ENCODE measurements at regions not wholly inside any gene's neighbourhood (a gene's known extent, or its start where the extent isn't known, plus 50 kb on each side); places are given as distances from the start of the nearest gene placed in this dataset.

DNA sequence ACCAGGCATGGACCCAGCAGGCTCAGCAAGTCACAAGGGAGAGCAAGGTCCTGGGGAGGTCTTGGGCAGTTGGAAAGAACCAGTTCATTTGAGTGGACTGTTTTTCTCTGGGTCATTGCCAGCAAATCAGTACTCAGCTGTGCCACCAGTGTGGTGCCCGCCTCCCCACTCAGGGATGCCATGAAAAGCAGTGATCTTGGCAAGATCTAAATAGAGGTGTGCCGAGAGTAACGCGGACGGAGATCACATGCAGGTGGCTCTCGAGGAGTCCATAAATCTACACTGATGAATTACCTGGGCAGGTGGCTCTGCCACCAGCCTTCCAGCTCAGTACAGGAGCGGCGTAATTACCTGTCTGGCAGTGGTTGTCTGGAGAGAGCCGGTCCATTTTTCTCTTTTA lies 642.2 kb downstream of the PTPRU start:
- TF ChIP-seq, protein P1, sequence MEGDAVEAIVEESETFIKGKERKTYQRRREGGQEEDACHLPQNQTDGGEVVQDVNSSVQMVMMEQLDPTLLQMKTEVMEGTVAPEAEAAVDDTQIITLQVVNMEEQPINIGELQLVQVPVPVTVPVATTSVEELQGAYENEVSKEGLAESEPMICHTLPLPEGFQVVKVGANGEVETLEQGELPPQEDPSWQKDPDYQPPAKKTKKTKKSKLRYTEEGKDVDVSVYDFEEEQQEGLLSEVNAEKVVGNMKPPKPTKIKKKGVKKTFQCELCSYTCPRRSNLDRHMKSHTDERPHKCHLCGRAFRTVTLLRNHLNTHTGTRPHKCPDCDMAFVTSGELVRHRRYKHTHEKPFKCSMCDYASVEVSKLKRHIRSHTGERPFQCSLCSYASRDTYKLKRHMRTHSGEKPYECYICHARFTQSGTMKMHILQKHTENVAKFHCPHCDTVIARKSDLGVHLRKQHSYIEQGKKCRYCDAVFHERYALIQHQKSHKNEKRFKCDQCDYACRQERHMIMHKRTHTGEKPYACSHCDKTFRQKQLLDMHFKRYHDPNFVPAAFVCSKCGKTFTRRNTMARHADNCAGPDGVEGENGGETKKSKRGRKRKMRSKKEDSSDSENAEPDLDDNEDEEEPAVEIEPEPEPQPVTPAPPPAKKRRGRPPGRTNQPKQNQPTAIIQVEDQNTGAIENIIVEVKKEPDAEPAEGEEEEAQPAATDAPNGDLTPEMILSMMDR (IDR thresholded peaks at IDR 0.05; ENCODE audit: insufficient read depth in 1 of 2, low read depth in 1 of 2, low read length in 1 of 2, severe bottlenecking in 1 of 2, unreplicated experiment in 1 of 2), result no peak
- Mint-ChIP-seq H3K4me3 (ENCODE audit: unreplicated experiment) (no peak overlapping the region), H3K27me3 (ENCODE audit: insufficient read depth, unreplicated experiment) (peaks cover 12% of the 10 kb centered on the region), H3K9me3 (ENCODE audit: unreplicated experiment) (no peaks in the 10 kb centered on the region), H3K36me3 (ENCODE audit: insufficient read depth, unreplicated experiment) (no peaks in the 10 kb centered on the region), H3K27ac (ENCODE audit: unreplicated experiment) (no peak overlapping the region), H3K4me1 (ENCODE audit: low read depth, unreplicated experiment) (no peaks in the 10 kb centered on the region)
- ChIA-PET CTCF (no interaction called here), POLR2A (no interaction called here)
- H3K9me3 ChIP-seq, result no peaks in the 10 kb centered on the region
- no TSS peak for BruUV-seq (replicated peaks)
- no peak overlapping the region for H3K4me3 ChIP-seq (ENCODE audit: low read depth, low read length)
- H3K36me3 ChIP-seq (ENCODE audit: control insufficient read depth, insufficient read depth, low read length), result no peaks in the 10 kb centered on the region
- no peak for DNase-seq
- no peaks in the 10 kb centered on the region for H3K27me3 ChIP-seq (replicated peaks; ENCODE audit: control insufficient read depth, insufficient read depth, low read length)
- H3K4me1 ChIP-seq, result no peaks in the 10 kb centered on the region
- intact Hi-C loops (cut with micrococcal nuclease; ENCODE audit: unreplicated experiment), result no loop called here

DNA sequence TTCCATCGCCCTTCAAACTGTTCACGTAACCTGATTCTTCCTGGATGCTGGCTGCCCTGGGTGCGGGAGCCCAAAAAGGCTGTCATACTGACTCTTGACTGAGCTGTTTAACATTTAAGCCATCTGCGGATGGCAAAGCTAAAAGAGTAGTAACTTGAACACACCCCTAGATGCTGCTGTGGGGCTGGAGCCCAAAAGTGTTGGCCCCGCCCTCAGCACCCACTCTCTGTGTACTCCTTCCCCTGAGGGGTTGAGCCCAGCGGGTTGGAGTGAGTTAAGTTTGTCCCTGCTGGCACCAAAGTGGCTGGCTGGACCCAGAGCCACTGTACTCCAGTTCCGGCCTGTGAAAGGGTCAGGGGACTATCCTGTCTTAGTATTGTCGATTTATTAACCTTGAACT lies 640.6 kb downstream of the PTPRU start:
- TF ChIP-seq, protein P1 (IDR thresholded peaks at IDR 0.05; ENCODE audit: insufficient read depth in 1 of 2, low read depth in 1 of 2, low read length in 1 of 2, severe bottlenecking in 1 of 2, unreplicated experiment in 1 of 2), result no peak
- H3K4me1 ChIP-seq, result no peaks in the 10 kb centered on the region
- Mint-ChIP-seq H3K27ac (ENCODE audit: unreplicated experiment) (no peak overlapping the region), H3K4me3 (ENCODE audit: unreplicated experiment) (no peak overlapping the region), H3K27me3 (ENCODE audit: insufficient read depth, unreplicated experiment) (peaks cover 17% of the 10 kb centered on the region), H3K36me3 (ENCODE audit: insufficient read depth, unreplicated experiment) (no peaks in the 10 kb centered on the region), H3K4me1 (ENCODE audit: low read depth, unreplicated experiment) (no peaks in the 10 kb centered on the region), H3K9me3 (ENCODE audit: unreplicated experiment) (no peaks in the 10 kb centered on the region)
- intact Hi-C loops (cut with micrococcal nuclease; ENCODE audit: unreplicated experiment), result no loop called here
- no peak for DNase-seq
- no TSS peak for BruUV-seq (replicated peaks)
- no peaks in the 10 kb centered on the region for H3K36me3 ChIP-seq (ENCODE audit: control insufficient read depth, insufficient read depth, low read length)
- POLR2A ChIA-PET, result no interaction called here
- no peak overlapping the region for H3K4me3 ChIP-seq (ENCODE audit: low read depth, low read length)
- H3K27me3 ChIP-seq (replicated peaks; ENCODE audit: control insufficient read depth, insufficient read depth, low read length), result no peaks in the 10 kb centered on the region
- H3K9me3 ChIP-seq, result no peaks in the 10 kb centered on the region
- CTCF ChIA-PET, result no interaction called here

DNA sequence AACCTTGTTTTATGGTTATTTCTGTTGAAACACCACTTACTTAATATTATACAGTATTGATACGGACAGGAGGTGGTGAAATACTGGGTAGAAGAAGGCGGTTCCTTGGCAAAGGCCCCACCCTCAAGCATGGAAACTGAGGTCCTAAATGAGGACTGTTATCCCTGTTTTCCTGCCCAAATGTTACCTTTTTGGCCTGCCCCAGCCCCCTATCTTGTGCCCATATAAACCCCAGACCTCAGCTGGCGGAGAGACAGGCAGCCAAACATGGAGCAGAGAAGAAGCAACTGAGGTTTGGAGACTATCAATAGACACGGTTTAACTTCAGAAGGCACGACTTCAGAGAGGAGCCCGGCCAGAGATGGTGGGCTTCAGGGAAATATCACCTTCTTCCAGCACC lies 640.1 kb downstream of the PTPRU start:
- H3K27me3 Mint-ChIP-seq (ENCODE audit: insufficient read depth, unreplicated experiment), result peaks cover 13% of the 10 kb centered on the region
- intact Hi-C loops (cut with micrococcal nuclease; ENCODE audit: unreplicated experiment), result no loop called here
- Histone ChIP-seq H3K36me3 (ENCODE audit: control insufficient read depth, insufficient read depth, low read length) (no peaks in the 10 kb centered on the region), H3K27me3 (replicated peaks; ENCODE audit: control insufficient read depth, insufficient read depth, low read length) (no peaks in the 10 kb centered on the region), H3K4me3 (ENCODE audit: low read depth, low read length) (no peak overlapping the region), H3K9me3 (no peaks in the 10 kb centered on the region), H3K4me1 (no peaks in the 10 kb centered on the region)
- BruUV-seq (replicated peaks), result no TSS peak
- CTCF ChIA-PET, result no interaction called here
- H3K9me3 Mint-ChIP-seq (ENCODE audit: unreplicated experiment), result no peaks in the 10 kb centered on the region
- no peak overlapping the region for H3K27ac Mint-ChIP-seq (ENCODE audit: unreplicated experiment)
- no peak for DNase-seq
- no peak overlapping the region for H3K4me3 Mint-ChIP-seq (ENCODE audit: unreplicated experiment)
- POLR2A ChIA-PET, result no interaction called here
- H3K4me1 Mint-ChIP-seq (ENCODE audit: low read depth, unreplicated experiment), result no peaks in the 10 kb centered on the region
- TF ChIP-seq, protein P1 (IDR thresholded peaks at IDR 0.05; ENCODE audit: insufficient read depth in 1 of 2, low read depth in 1 of 2, low read length in 1 of 2, severe bottlenecking in 1 of 2, unreplicated experiment in 1 of 2), result no peak
- H3K36me3 Mint-ChIP-seq (ENCODE audit: insufficient read depth, unreplicated experiment), result no peaks in the 10 kb centered on the region
